HCT116 (cell line): ENCODE measurements at regions not wholly inside any gene's neighbourhood (a gene's known extent, or its start where the extent isn't known, plus 50 kb on each side); places are given as distances from the start of the nearest gene placed in this dataset.

Source experiments
- CTCF ChIP-seq, 3 experiments: fragments of 200-600 bp in 1 of 3; sonication (generic) in 1 of 3; IDR thresholded peaks in 2 of 3; conservative IDR thresholded peaks in 1 of 3; 2 replicates each; pipeline ENCODE4 v1.5.1; 2012 to 2017; ENCODE audit warnings: low read depth in 2 of 3, low read length in 2 of 3, antibody characterized with exemption in 1 of 3, borderline replicate concordance in 1 of 3, control low read depth in 1 of 3, mild to moderate bottlenecking in 1 of 3, mixed read lengths in 1 of 3, mixed run types in 1 of 3, moderate library complexity in 1 of 3; ENCODE audit not compliant: insufficient read depth in 1 of 3
- POLR2A ChIP-seq: IDR thresholded peaks from 2 replicates; pipeline ENCODE4 v1.7.0; 2011; ENCODE audit warnings: borderline replicate concordance; ENCODE audit not compliant: insufficient read depth, insufficient read length; ENCODE audit errors: extremely low read depth
- POLR2AphosphoS5 ChIP-seq: IDR thresholded peaks from 2 replicates; pipeline ENCODE4 v1.6.1; 2011; ENCODE audit warnings: mild to moderate bottlenecking, low read depth, low read length, moderate library complexity
- SIN3A ChIP-seq: IDR thresholded peaks from 2 replicates; pipeline ENCODE4 v1.6.1; 2012; ENCODE audit warnings: low read depth
- SP1 ChIP-seq: IDR thresholded peaks from 2 replicates; pipeline ENCODE4 v1.6.1; 2012; ENCODE audit warnings: low read depth
- YY1 ChIP-seq: IDR thresholded peaks from 2 replicates; pipeline ENCODE4 v1.6.1; 2011; ENCODE audit warnings: low read length, low read depth, moderate library complexity, mild to moderate bottlenecking; ENCODE audit not compliant: insufficient replicate concordance; ENCODE audit errors: extremely low read depth
- ZFX ChIP-seq: fragments of 450-650 bp; IDR thresholded peaks from 2 replicates; pipeline ENCODE4 v1.6.1; 2017

- no peak for TF ChIP-seq YY1
- no peak for TF ChIP-seq POLR2AphosphoS5
- peak in 2 of 3 experiments; percentile 28 to 44; a peak in 3 of 6 replicates for TF ChIP-seq CTCF (IDR thresholded peaks at IDR 0.05 in 2 of 3, conservative IDR thresholded peaks at IDR 0.05 in 1 of 3; ENCODE audit: borderline replicate concordance in 1 of 3, insufficient read depth in 1 of 3, low read depth in 2 of 3, low read length in 2 of 3)
- TF ChIP-seq POLR2A, result no peak
- TF ChIP-seq SP1, result no peak
- TF ChIP-seq ZFX, result no peak
- no peak for TF ChIP-seq SIN3A
Measured at GRCh38 chrX:140572724-140573123, 67.9 kb upstream of the SOX3 start.
